HL-60 (cell line): ENCODE measurements at regions not wholly inside any gene's neighbourhood (a gene's known extent, or its start where the extent isn't known, plus 50 kb on each side); places are given as distances from the start of the nearest gene placed in this dataset.
"Not testable (repeated sequence)": the region's sequence is repeated elsewhere in the genome, so short reads cannot be mapped to it uniquely, and the experiment has no call there.

ENCODE experiments used
- DNase-seq, 2 experiments: peaks; one replicate each; pipeline ENCODE4 v3.0.0-alpha.2; 2010 to 2020; ENCODE audit warnings: low read depth in 1 of 2, low spot score in 1 of 2
- H3K27ac ChIP-seq: fragments of 250-450 bp; sonication (Bioruptor Pico); replicated peaks from 2 replicates; pipeline ENCODE4 v1.5.1; 2020; ENCODE audit warnings: mild to moderate bottlenecking, moderate library complexity
- H3K27me3 ChIP-seq: fragments of 250-450 bp; sonication (Bioruptor Pico); 2 replicates; pipeline ENCODE4 v1.5.1; 2021; ENCODE audit warnings: mild to moderate bottlenecking, moderate library complexity; ENCODE audit not compliant: insufficient read depth, poor library complexity, severe bottlenecking
- H3K4me3 ChIP-seq: replicated peaks from 2 replicates; pipeline ENCODE4 v1.5.1; 2011; ENCODE audit warnings: mild to moderate bottlenecking, control low read depth, low read length; ENCODE audit not compliant: insufficient read depth
- CTCF ChIP-seq: IDR thresholded peaks from one replicate; pipeline ENCODE4 v1.5.1; 2011; ENCODE audit warnings: low read length, control low read depth, inconsistent platforms; ENCODE audit not compliant: insufficient read depth
- GABPA ChIP-seq: IDR thresholded peaks from 2 replicates; pipeline ENCODE4 v1.6.1; 2012; ENCODE audit warnings: low read depth
- POLR2AphosphoS5 ChIP-seq: IDR thresholded peaks from 2 replicates; pipeline ENCODE4 v1.6.1; 2012; ENCODE audit warnings: low read depth
- SPI1 ChIP-seq: IDR thresholded peaks from 2 replicates; pipeline ENCODE4 v1.6.1; 2012; ENCODE audit warnings: low read depth, mild to moderate bottlenecking, borderline replicate concordance
- TF ChIP-seq, protein P1 (sequence below): IDR thresholded peaks from 2 replicates; pipeline ENCODE4 v1.6.1; 2012; ENCODE audit warnings: low read depth; ENCODE audit not compliant: insufficient replicate concordance

DNA sequence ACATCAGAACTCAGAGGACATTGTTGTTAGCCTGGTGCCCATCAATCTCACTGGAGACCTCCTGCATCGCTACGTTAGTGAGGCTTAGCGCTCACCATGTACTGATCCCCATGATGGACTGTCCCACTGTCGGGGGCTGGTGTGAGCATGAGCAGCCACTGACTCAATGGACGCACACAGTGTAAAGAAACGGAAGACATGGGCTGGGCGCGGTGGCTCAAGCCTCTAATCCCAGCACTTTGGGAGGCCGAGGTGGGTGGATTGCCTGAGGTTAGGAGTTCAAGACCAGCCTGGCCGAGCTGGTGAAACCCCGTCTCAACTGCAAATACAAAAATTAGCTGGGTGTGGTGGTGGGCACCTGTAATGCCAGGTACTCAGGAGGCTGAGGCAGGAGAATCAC lies 112.9 kb downstream of the CRYBB2 start:
- Histone ChIP-seq H3K4me3 (no peak overlapping the region), H3K27me3 (no peaks in the 10 kb centered on the region), H3K27ac (no peak overlapping the region)
- TF ChIP-seq CTCF (no peak), SPI1 (no peak), POLR2AphosphoS5 (no peak), GABPA (no peak)
- TF ChIP-seq, protein P1, sequence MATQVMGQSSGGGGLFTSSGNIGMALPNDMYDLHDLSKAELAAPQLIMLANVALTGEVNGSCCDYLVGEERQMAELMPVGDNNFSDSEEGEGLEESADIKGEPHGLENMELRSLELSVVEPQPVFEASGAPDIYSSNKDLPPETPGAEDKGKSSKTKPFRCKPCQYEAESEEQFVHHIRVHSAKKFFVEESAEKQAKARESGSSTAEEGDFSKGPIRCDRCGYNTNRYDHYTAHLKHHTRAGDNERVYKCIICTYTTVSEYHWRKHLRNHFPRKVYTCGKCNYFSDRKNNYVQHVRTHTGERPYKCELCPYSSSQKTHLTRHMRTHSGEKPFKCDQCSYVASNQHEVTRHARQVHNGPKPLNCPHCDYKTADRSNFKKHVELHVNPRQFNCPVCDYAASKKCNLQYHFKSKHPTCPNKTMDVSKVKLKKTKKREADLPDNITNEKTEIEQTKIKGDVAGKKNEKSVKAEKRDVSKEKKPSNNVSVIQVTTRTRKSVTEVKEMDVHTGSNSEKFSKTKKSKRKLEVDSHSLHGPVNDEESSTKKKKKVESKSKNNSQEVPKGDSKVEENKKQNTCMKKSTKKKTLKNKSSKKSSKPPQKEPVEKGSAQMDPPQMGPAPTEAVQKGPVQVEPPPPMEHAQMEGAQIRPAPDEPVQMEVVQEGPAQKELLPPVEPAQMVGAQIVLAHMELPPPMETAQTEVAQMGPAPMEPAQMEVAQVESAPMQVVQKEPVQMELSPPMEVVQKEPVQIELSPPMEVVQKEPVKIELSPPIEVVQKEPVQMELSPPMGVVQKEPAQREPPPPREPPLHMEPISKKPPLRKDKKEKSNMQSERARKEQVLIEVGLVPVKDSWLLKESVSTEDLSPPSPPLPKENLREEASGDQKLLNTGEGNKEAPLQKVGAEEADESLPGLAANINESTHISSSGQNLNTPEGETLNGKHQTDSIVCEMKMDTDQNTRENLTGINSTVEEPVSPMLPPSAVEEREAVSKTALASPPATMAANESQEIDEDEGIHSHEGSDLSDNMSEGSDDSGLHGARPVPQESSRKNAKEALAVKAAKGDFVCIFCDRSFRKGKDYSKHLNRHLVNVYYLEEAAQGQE = no peak
- DNase-seq = no peak

DNA sequence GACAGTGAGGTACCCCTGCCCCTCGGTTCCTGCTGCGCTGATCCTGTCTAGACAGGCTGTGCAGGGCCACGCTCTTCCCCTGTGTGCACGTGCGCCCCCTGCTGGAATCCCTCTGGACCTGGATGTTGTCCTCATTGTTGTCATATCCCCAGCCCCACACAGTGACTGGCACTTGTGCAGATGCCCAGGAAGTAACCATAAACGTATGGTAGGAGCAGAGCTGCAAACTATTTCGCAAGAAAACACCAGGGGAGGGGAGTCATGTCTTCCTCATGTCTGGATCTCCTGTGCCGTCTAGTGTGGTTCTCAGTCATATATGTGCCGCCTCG lies 114.7 kb downstream of the CRYBB2 start:
- DNase-seq = peak; percentile 82 to 94
- Histone ChIP-seq H3K27ac (no peak overlapping the region), H3K4me3 (no peak overlapping the region)

DNA sequence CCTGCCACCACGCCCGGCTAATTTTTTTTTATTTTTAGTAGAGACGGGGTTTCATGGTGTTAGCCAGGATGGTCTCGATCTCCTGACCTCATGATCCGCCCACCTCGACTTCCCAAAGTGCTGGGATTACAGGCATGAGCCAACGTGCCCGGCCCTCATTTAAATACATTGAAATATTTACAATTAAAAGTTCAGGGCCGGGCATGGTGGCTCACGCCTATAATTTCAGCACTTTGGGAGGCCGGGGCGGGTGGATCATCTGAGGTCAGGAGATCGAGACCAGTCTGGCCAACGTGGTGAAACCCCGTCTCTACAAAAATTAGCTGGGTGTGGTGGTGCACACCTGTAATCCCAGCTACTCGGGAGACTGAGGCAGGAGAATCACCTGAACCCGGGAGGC lies 115.2 kb downstream of the CRYBB2 start:
- not testable (repeated sequence) for H3K27me3 ChIP-seq, H3K27ac ChIP-seq, H3K4me3 ChIP-seq, DNase-seq

More for the DNA sequence above, 114.7 kb downstream of the CRYBB2 start:
- H3K27me3 ChIP-seq = no peaks in the 10 kb centered on the region
- peak; percentile 88 for TF ChIP-seq CTCF
- no peak; the same call in 1 of the 2 replicates for TF ChIP-seq SPI1
- TF ChIP-seq GABPA = no peak
- TF ChIP-seq POLR2AphosphoS5 = peak; percentile 53; the same call in 1 of the 2 replicates

DNA sequence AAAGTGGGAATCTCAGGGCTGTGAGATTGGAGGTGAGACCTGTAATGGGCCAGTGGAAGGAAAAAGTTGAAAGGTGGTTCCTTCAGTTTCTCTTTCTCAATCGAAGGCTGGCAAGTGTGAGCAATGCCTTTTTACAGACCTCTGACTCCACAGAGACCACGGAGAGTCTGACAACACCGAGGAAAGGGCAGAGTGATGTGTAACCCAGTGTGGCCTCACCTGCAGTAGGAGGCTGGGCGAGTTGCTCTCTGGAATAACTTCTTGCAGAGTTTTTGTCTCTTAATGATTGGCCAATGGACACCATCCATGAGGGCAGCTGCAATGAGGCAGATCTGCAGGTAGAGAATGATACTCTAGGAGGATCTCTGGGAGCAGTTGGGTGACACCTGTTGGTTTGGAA lies 115.8 kb downstream of the CRYBB2 start:
- peak in 1 of 2 experiments; percentile 30 for DNase-seq
- H3K27me3 ChIP-seq, H3K27ac ChIP-seq, H3K4me3 ChIP-seq: not testable (repeated sequence)

DNA sequence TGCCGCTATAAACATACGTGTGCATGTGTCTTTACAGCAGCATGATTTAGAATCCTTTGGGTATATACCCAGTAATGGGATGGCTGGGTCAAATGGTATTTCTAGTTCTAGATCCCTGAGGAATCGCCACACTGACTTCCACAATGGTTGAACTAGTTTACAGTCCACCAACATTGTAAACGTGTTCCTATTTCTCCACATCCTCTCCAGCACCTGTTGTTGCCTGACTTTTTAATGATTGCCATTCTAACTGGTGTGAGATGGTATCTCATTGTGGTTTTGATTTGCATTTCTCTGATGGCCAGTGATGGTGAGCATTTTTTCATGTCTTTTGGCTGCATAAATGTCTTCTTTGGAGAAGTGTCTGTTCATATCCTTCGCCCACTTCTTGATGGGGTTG lies 121.1 kb downstream of the CRYBB2 start:
- DNase-seq = not testable (repeated sequence)

GRCh38 chr22:25344366-25344765 lies 124.9 kb downstream of the CRYBB2 start:
- H3K4me3 ChIP-seq, H3K27ac ChIP-seq, H3K27me3 ChIP-seq, DNase-seq: not testable (repeated sequence)

More for the DNA sequence above, 121.1 kb downstream of the CRYBB2 start:
- not testable (repeated sequence) for H3K27ac ChIP-seq, H3K4me3 ChIP-seq, H3K27me3 ChIP-seq
